Fibroblast of lung (primary cell): ENCODE measurements at regions not wholly inside any gene's neighbourhood (a gene's known extent, or its start where the extent isn't known, plus 50 kb on each side); places are given as distances from the start of the nearest gene placed in this dataset.

Source experiments
- CTCF ChIP-seq, 2 donors: IDR thresholded peaks in 1 of 2; conservative IDR thresholded peaks in 1 of 2; 1 replicate in 1 of 2; 2 replicates in 1 of 2; pipeline ENCODE4 v1.5.1; 2011 to 2012; ENCODE audit warnings: low read length in 2 of 2, control low read depth in 1 of 2, inconsistent platforms in 1 of 2, low read depth in 1 of 2, mild to moderate bottlenecking in 1 of 2
- EZH2 ChIP-seq: IDR thresholded peaks from 2 replicates; pipeline ENCODE4 v1.5.1; 2012; ENCODE audit warnings: low read length, control low read depth, mild to moderate bottlenecking; ENCODE audit errors: missing control alignments

- TF ChIP-seq CTCF (conservative IDR thresholded peaks at IDR 0.05 in 1 of 2, IDR thresholded peaks at IDR 0.05 in 1 of 2; ENCODE audit: low read depth in 1 of 2, low read length in 2 of 2), result no peak
- no peak for TF ChIP-seq EZH2
Measured at GRCh38 chr6:148087659-148088058, 255.0 kb upstream of the SASH1 start.
